ENCODE measurements at regions not wholly inside any gene's neighbourhood (a gene's known extent, or its start where the extent isn't known, plus 50 kb on each side); places are given as distances from the start of the nearest gene placed in this dataset.

DNA sequence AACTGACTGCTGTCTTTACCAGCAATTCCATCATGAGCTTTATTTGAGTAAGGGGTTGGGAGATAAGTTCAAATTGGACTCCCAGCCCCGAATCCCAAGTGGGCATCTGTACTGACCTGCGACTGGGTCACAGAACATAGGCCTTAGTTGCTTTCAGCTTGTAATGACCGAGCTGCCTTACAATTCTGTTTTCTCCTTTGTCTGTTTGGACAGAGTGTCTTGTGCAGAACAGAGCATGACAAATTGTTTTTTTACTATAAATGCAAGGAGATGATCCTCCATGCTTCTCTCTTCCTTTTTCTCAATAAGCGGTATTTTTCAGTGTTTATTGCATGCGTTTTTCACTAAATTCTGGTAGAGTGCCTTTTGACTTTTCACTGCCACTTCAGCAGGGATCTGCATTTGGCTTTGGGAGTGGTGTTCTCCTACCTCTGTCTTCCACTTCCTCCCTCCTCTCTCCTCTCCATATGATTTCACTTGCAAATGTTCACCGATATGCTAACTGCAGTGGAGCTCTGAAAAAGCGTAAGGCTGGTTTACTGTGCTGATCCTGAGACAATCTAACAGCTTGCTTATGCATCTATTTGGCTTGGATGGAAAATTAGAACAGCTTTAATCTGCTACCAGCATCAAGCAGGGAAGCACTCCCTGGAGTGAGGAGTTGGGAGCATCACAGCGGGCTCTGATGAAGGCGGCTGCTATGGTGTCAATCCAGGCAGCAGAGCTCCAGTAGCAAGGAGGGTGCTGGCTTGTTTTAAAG, 158.8 kb upstream of the SMIM21 start:
- H3K36me3 ChIP-seq (ENCODE audit: control insufficient read depth in 4 of 4, insufficient read depth in 4 of 4, low read length in 3 of 4): no peaks in the 10 kb centered on the region
- ChIA-PET CTCF (no interaction called here), POLR2A (no interaction called here)
- H3K4me3 ChIP-seq (ENCODE audit: control insufficient read depth in 1 of 7, extremely low read depth in 1 of 7, insufficient read depth in 4 of 7, low read depth in 2 of 7, low read length in 6 of 7): no peak overlapping the region
- no peaks in the 10 kb centered on the region for H3K4me1 ChIP-seq (ENCODE audit: control extremely low read depth in 1 of 4, control insufficient read depth in 4 of 4, insufficient read depth in 4 of 4, low read length in 3 of 4)
- WGBS (ENCODE audit: insufficient coverage): 86% methylated on average over 9 of the region's 9 CpGs
- no peak for DNase-seq
- H3K27me3 ChIP-seq (replicated peaks in 2 of 5; ENCODE audit: control insufficient read depth in 4 of 5, insufficient read depth in 5 of 5, low read length in 4 of 5): no peaks in the 10 kb centered on the region
- H3K9me3 ChIP-seq (ENCODE audit: control extremely low read depth in 1 of 5, control insufficient read depth in 4 of 5, insufficient read depth in 2 of 5, low read depth in 1 of 5, low read length in 4 of 5): peaks cover 0 to 3% (median 0%) of the 10 kb centered on the region in 5 experiments
- no peak overlapping the region for H3K27ac ChIP-seq (ENCODE audit: insufficient read depth in 1 of 2, low read depth in 1 of 2, low read length in 2 of 2, poor library complexity in 1 of 2, severe bottlenecking in 2 of 2)

- ChIA-PET CTCF (no interaction called here), POLR2A (no interaction called here)
- no peaks in the 10 kb centered on the region for H3K4me1 ChIP-seq (ENCODE audit: control extremely low read depth in 1 of 4, control insufficient read depth in 4 of 4, insufficient read depth in 4 of 4, low read length in 3 of 4)
- no peaks in the 10 kb centered on the region for H3K36me3 ChIP-seq (ENCODE audit: control insufficient read depth in 4 of 4, insufficient read depth in 4 of 4, low read length in 3 of 4)
- DNase-seq: no peak
- no peak overlapping the region for H3K27ac ChIP-seq (ENCODE audit: insufficient read depth in 1 of 2, low read depth in 1 of 2, low read length in 2 of 2, poor library complexity in 1 of 2, severe bottlenecking in 2 of 2)
- 96% methylated on average over 2 of the region's 6 CpGs for WGBS (ENCODE audit: insufficient coverage)
- H3K27me3 ChIP-seq (replicated peaks in 2 of 5; ENCODE audit: control insufficient read depth in 4 of 5, insufficient read depth in 5 of 5, low read length in 4 of 5): peaks cover 0 to 2% (median 0%) of the 10 kb centered on the region in 5 experiments
- no peaks in the 10 kb centered on the region for H3K9me3 ChIP-seq (ENCODE audit: control extremely low read depth in 1 of 5, control insufficient read depth in 4 of 5, insufficient read depth in 2 of 5, low read depth in 1 of 5, low read length in 4 of 5)
- H3K4me3 ChIP-seq (ENCODE audit: control insufficient read depth in 1 of 7, extremely low read depth in 1 of 7, insufficient read depth in 4 of 7, low read depth in 2 of 7, low read length in 6 of 7): no peak overlapping the region
Observed at GRCh38 chr18:75582940-75583339, 155.4 kb upstream of the SMIM21 start.

- peaks cover 0 to 2% (median 0%) of the 10 kb centered on the region in 5 experiments for H3K27me3 ChIP-seq (replicated peaks in 2 of 5; ENCODE audit: control insufficient read depth in 4 of 5, insufficient read depth in 5 of 5, low read length in 4 of 5)
- CTCF ChIA-PET: no interaction called here
- no peak overlapping the region for H3K4me3 ChIP-seq (ENCODE audit: control insufficient read depth in 1 of 7, extremely low read depth in 1 of 7, insufficient read depth in 4 of 7, low read depth in 2 of 7, low read length in 6 of 7)
- DNase-seq: no peak
- no peak overlapping the region for H3K27ac ChIP-seq (ENCODE audit: insufficient read depth in 1 of 2, low read depth in 1 of 2, low read length in 2 of 2, poor library complexity in 1 of 2, severe bottlenecking in 2 of 2)
- H3K4me1 ChIP-seq (ENCODE audit: control extremely low read depth in 1 of 4, control insufficient read depth in 4 of 4, insufficient read depth in 4 of 4, low read length in 3 of 4): no peaks in the 10 kb centered on the region
- H3K36me3 ChIP-seq (ENCODE audit: control insufficient read depth in 4 of 4, insufficient read depth in 4 of 4, low read length in 3 of 4): no peaks in the 10 kb centered on the region
- WGBS (ENCODE audit: insufficient coverage): 100% methylated on average over 2 of the region's 3 CpGs
- H3K9me3 ChIP-seq (ENCODE audit: control extremely low read depth in 1 of 5, control insufficient read depth in 4 of 5, insufficient read depth in 2 of 5, low read depth in 1 of 5, low read length in 4 of 5): no peaks in the 10 kb centered on the region
- POLR2A ChIA-PET: no interaction called here
Observed at GRCh38 chr18:75582406-75582821, 154.9 kb upstream of the SMIM21 start.

- H3K9me3 ChIP-seq (ENCODE audit: control extremely low read depth in 1 of 5, control insufficient read depth in 4 of 5, insufficient read depth in 2 of 5, low read depth in 1 of 5, low read length in 4 of 5): no peaks in the 10 kb centered on the region
- no peaks in the 10 kb centered on the region for H3K4me1 ChIP-seq (ENCODE audit: control extremely low read depth in 1 of 4, control insufficient read depth in 4 of 4, insufficient read depth in 4 of 4, low read length in 3 of 4)
- no peaks in the 10 kb centered on the region for H3K36me3 ChIP-seq (ENCODE audit: control insufficient read depth in 4 of 4, insufficient read depth in 4 of 4, low read length in 3 of 4)
- 79% methylated on average over 5 of the region's 8 CpGs for WGBS (ENCODE audit: insufficient coverage)
- no peak for DNase-seq
- H3K27ac ChIP-seq (ENCODE audit: insufficient read depth in 1 of 2, low read depth in 1 of 2, low read length in 2 of 2, poor library complexity in 1 of 2, severe bottlenecking in 2 of 2): no peak overlapping the region
- peaks cover 0 to 2% (median 0%) of the 10 kb centered on the region in 5 experiments for H3K27me3 ChIP-seq (replicated peaks in 2 of 5; ENCODE audit: control insufficient read depth in 4 of 5, insufficient read depth in 5 of 5, low read length in 4 of 5)
- ChIA-PET POLR2A (no interaction called here), CTCF (no interaction called here)
- no peak overlapping the region for H3K4me3 ChIP-seq (ENCODE audit: control insufficient read depth in 1 of 7, extremely low read depth in 1 of 7, insufficient read depth in 4 of 7, low read depth in 2 of 7, low read length in 6 of 7)
Observed at GRCh38 chr18:75581336-75582131, 154.0 kb upstream of the SMIM21 start.

DNA sequence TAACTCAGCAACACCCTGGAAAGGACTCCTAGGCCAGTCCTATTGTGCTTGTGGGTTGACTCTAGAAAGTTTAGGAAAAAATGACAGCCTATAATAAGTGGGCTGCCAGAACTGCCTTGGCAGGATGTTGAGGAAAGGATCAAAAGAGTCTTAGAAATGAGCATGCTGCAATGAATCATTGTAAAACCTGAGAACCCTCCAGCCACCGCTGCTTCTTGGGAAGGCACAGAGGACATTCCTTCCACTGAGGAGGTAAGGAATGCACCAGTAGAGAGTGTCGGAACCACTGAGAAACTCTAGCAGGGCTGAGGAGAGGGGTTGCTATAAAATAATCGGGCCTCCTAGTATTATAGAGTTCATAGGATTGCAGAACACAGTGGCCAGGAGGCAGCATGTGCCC, 146.7 kb upstream of the SMIM21 start:
- CTCF ChIA-PET: no interaction called here
- POLR2A ChIA-PET: no interaction called here

DNA sequence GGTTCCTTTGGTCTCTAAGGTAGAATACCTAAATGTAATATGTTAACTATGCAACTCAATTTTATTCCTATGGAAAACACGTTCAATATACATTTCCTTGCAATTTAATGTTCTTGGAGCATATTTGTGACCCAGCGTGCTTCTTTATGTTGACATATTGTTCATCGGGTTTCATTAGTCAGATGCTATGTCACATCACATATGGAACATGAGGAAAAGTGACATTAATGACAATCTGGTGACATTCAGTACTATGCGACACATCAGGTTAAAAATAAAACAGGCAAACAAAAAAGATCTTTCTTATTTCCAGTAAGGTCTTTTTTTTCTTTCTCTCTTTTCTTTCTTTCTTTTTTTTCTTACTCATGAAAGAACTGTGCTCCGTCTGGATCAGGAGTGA, 135.6 kb upstream of the SMIM21 start:
- no CpG with 5 or more reads among the region's 5 CpGs for WGBS (ENCODE audit: insufficient coverage)

More for the DNA sequence above, 146.7 kb upstream of the SMIM21 start:
- Histone ChIP-seq H3K27me3 (replicated peaks in 2 of 5; ENCODE audit: control insufficient read depth in 4 of 5, insufficient read depth in 5 of 5, low read length in 4 of 5) (peaks cover 0 to 2% (median 0%) of the 10 kb centered on the region in 5 experiments), H3K4me3 (ENCODE audit: control insufficient read depth in 1 of 7, extremely low read depth in 1 of 7, insufficient read depth in 4 of 7, low read depth in 2 of 7, low read length in 6 of 7) (no peak overlapping the region), H3K4me1 (ENCODE audit: control extremely low read depth in 1 of 4, control insufficient read depth in 4 of 4, insufficient read depth in 4 of 4, low read length in 3 of 4) (no peaks in the 10 kb centered on the region), H3K9me3 (ENCODE audit: control extremely low read depth in 1 of 5, control insufficient read depth in 4 of 5, insufficient read depth in 2 of 5, low read depth in 1 of 5, low read length in 4 of 5) (peaks cover 0 to 2% (median 0%) of the 10 kb centered on the region in 5 experiments), H3K27ac (ENCODE audit: insufficient read depth in 1 of 2, low read depth in 1 of 2, low read length in 2 of 2, poor library complexity in 1 of 2, severe bottlenecking in 2 of 2) (no peak overlapping the region), H3K36me3 (ENCODE audit: control insufficient read depth in 4 of 4, insufficient read depth in 4 of 4, low read length in 3 of 4) (no peaks in the 10 kb centered on the region)
- WGBS (ENCODE audit: insufficient coverage): 90% methylated on average over 3 of the region's 3 CpGs
- no peak for DNase-seq

DNA sequence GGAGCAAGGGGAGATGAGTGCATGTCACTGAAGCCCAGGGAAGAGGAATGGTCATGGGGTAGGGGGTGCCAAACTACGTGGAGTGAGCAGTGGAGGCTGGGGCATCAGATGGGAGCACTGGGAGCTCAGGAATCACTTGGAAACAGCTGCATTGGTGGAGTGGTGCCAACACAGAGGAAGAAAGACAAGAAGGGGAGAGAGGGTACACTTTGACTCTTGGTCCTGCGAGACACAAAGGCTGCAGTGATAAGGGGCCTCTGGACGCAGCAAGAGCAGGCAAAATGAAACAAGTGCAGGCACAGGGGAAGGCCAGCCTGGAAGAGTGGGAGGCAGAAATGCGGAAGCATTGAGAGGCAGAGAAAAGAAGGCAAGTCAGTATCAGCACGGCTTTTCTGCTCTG, 134.7 kb upstream of the SMIM21 start:
- no peaks in the 10 kb centered on the region for H3K9me3 ChIP-seq (ENCODE audit: control extremely low read depth in 1 of 5, control insufficient read depth in 4 of 5, insufficient read depth in 2 of 5, low read depth in 1 of 5, low read length in 4 of 5)
- H3K4me3 ChIP-seq (ENCODE audit: control insufficient read depth in 1 of 7, extremely low read depth in 1 of 7, insufficient read depth in 4 of 7, low read depth in 2 of 7, low read length in 6 of 7): no peak overlapping the region
- CTCF ChIA-PET: no interaction called here
- H3K36me3 ChIP-seq (ENCODE audit: control insufficient read depth in 4 of 4, insufficient read depth in 4 of 4, low read length in 3 of 4): no peaks in the 10 kb centered on the region
- DNase-seq: no peak
- no peak overlapping the region for H3K27ac ChIP-seq (ENCODE audit: insufficient read depth in 1 of 2, low read depth in 1 of 2, low read length in 2 of 2, poor library complexity in 1 of 2, severe bottlenecking in 2 of 2)
- 95% methylated on average over 5 of the region's 5 CpGs for WGBS (ENCODE audit: insufficient coverage)
- H3K4me1 ChIP-seq (ENCODE audit: control extremely low read depth in 1 of 4, control insufficient read depth in 4 of 4, insufficient read depth in 4 of 4, low read length in 3 of 4): no peaks in the 10 kb centered on the region
- no peaks in the 10 kb centered on the region for H3K27me3 ChIP-seq (replicated peaks in 2 of 5; ENCODE audit: control insufficient read depth in 4 of 5, insufficient read depth in 5 of 5, low read length in 4 of 5)
- POLR2A ChIA-PET: no interaction called here

More for the DNA sequence above, 135.6 kb upstream of the SMIM21 start:
- ChIA-PET POLR2A (no interaction called here), CTCF (no interaction called here)
- Histone ChIP-seq H3K9me3 (ENCODE audit: control extremely low read depth in 1 of 5, control insufficient read depth in 4 of 5, insufficient read depth in 2 of 5, low read depth in 1 of 5, low read length in 4 of 5) (no peaks in the 10 kb centered on the region), H3K27ac (ENCODE audit: insufficient read depth in 1 of 2, low read depth in 1 of 2, low read length in 2 of 2, poor library complexity in 1 of 2, severe bottlenecking in 2 of 2) (no peak overlapping the region), H3K4me1 (ENCODE audit: control extremely low read depth in 1 of 4, control insufficient read depth in 4 of 4, insufficient read depth in 4 of 4, low read length in 3 of 4) (no peaks in the 10 kb centered on the region), H3K4me3 (ENCODE audit: control insufficient read depth in 1 of 7, extremely low read depth in 1 of 7, insufficient read depth in 4 of 7, low read depth in 2 of 7, low read length in 6 of 7) (no peak overlapping the region), H3K36me3 (ENCODE audit: control insufficient read depth in 4 of 4, insufficient read depth in 4 of 4, low read length in 3 of 4) (no peaks in the 10 kb centered on the region), H3K27me3 (replicated peaks in 2 of 5; ENCODE audit: control insufficient read depth in 4 of 5, insufficient read depth in 5 of 5, low read length in 4 of 5) (no peaks in the 10 kb centered on the region)
- no peak for DNase-seq

All from common myeloid progenitor, CD34-positive (primary cell).